ENCODE measurements at regions not wholly inside any gene's neighbourhood (a gene's known extent, or its start where the extent isn't known, plus 50 kb on each side); places are given as distances from the start of the nearest gene placed in this dataset.

GRCh38 chr2:200049086-200049485 lies 93.7 kb downstream of the MAIP1 start:
- TF ChIP-seq, protein P1, sequence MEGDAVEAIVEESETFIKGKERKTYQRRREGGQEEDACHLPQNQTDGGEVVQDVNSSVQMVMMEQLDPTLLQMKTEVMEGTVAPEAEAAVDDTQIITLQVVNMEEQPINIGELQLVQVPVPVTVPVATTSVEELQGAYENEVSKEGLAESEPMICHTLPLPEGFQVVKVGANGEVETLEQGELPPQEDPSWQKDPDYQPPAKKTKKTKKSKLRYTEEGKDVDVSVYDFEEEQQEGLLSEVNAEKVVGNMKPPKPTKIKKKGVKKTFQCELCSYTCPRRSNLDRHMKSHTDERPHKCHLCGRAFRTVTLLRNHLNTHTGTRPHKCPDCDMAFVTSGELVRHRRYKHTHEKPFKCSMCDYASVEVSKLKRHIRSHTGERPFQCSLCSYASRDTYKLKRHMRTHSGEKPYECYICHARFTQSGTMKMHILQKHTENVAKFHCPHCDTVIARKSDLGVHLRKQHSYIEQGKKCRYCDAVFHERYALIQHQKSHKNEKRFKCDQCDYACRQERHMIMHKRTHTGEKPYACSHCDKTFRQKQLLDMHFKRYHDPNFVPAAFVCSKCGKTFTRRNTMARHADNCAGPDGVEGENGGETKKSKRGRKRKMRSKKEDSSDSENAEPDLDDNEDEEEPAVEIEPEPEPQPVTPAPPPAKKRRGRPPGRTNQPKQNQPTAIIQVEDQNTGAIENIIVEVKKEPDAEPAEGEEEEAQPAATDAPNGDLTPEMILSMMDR (IDR thresholded peaks at IDR 0.05; ENCODE audit: poor library complexity, severe bottlenecking): no peak
- no peak for TF ChIP-seq EP300 (conservative IDR thresholded peaks at IDR 0.05; ENCODE audit: poor library complexity, severe bottlenecking)
- no peak for TF ChIP-seq POLR2AphosphoS5 (IDR thresholded peaks at IDR 0.05)
- TF ChIP-seq, protein P2, sequence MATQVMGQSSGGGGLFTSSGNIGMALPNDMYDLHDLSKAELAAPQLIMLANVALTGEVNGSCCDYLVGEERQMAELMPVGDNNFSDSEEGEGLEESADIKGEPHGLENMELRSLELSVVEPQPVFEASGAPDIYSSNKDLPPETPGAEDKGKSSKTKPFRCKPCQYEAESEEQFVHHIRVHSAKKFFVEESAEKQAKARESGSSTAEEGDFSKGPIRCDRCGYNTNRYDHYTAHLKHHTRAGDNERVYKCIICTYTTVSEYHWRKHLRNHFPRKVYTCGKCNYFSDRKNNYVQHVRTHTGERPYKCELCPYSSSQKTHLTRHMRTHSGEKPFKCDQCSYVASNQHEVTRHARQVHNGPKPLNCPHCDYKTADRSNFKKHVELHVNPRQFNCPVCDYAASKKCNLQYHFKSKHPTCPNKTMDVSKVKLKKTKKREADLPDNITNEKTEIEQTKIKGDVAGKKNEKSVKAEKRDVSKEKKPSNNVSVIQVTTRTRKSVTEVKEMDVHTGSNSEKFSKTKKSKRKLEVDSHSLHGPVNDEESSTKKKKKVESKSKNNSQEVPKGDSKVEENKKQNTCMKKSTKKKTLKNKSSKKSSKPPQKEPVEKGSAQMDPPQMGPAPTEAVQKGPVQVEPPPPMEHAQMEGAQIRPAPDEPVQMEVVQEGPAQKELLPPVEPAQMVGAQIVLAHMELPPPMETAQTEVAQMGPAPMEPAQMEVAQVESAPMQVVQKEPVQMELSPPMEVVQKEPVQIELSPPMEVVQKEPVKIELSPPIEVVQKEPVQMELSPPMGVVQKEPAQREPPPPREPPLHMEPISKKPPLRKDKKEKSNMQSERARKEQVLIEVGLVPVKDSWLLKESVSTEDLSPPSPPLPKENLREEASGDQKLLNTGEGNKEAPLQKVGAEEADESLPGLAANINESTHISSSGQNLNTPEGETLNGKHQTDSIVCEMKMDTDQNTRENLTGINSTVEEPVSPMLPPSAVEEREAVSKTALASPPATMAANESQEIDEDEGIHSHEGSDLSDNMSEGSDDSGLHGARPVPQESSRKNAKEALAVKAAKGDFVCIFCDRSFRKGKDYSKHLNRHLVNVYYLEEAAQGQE (IDR thresholded peaks at IDR 0.05; ENCODE audit: borderline replicate concordance): no peak
- TF ChIP-seq SMC3 (conservative IDR thresholded peaks at IDR 0.05; ENCODE audit: poor library complexity): no peak

All from neural cell (in vitro differentiated cells).